ENCODE measurements at regions not wholly inside any gene's neighbourhood (a gene's known extent, or its start where the extent isn't known, plus 50 kb on each side); places are given as distances from the start of the nearest gene placed in this dataset.

GRCh38 chr4:23165669-23166068 is 472.9 kb downstream of the GBA3 start:
- intact Hi-C loops (cut with micrococcal nuclease; ENCODE audit: unreplicated experiment), result no loop called here
- H3K27me3 ChIP-seq (ENCODE audit: control insufficient read depth, insufficient read depth, low read length), result no peaks in the 10 kb centered on the region
- H3K4me1 ChIP-seq (ENCODE audit: control insufficient read depth, insufficient read depth, low read length), result no peaks in the 10 kb centered on the region
- POLR2A ChIA-PET, result no interaction called here
- in situ Hi-C loops (cut with HindIII; ENCODE audit: low pct_unique_long_range_greater_than_20kb, low sequenced_read_pairs), result no loop called here
- H3K36me3 ChIP-seq (ENCODE audit: control insufficient read depth, insufficient read depth, low read length), result no peaks in the 10 kb centered on the region; the same call in 1 of the 2 replicates
- ATAC-seq, result no peak
- CTCF ChIA-PET, result no interaction called here
- BruUV-seq (replicated peaks), result no TSS peak
- H3K9me3 ChIP-seq (ENCODE audit: control insufficient read depth, insufficient read depth, low read depth, low read length), result no peaks in the 10 kb centered on the region
- TF ChIP-seq CTCF (IDR thresholded peaks at IDR 0.05) (no peak), POLR2AphosphoS5 (IDR thresholded peaks at IDR 0.05; ENCODE audit: low read depth, low read length) (no peak), SIN3A (IDR thresholded peaks at IDR 0.05; ENCODE audit: borderline replicate concordance, insufficient read depth, low read depth, low read length) (no peak), TCF7L2 (IDR thresholded peaks at IDR 0.05; ENCODE audit: low read depth, low read length) (no peak), REST (IDR thresholded peaks at IDR 0.05; ENCODE audit: insufficient read depth in 1 of 2, low read depth in 2 of 2, low read length in 1 of 2) (no peak)
- DNase-seq (ENCODE audit: low read depth, low spot score), result no peak
- H3K27ac ChIP-seq (ENCODE audit: low read length), result no peak overlapping the region
- H3K4me3 ChIP-seq (ENCODE audit: low read depth in 2 of 2, low read length in 2 of 2), result no peak overlapping the region

- ATAC-seq (no peak), DNase-seq (ENCODE audit: low read depth, low spot score) (no peak)
- no peak overlapping the region for H3K4me3 ChIP-seq (ENCODE audit: low read depth in 2 of 2, low read length in 2 of 2)
- H3K27ac ChIP-seq (ENCODE audit: low read length), result no peak overlapping the region
- H3K27me3 ChIP-seq (ENCODE audit: control insufficient read depth, insufficient read depth, low read length), result no peaks in the 10 kb centered on the region
- no TSS peak for BruUV-seq (replicated peaks)
- TF ChIP-seq POLR2AphosphoS5 (IDR thresholded peaks at IDR 0.05; ENCODE audit: low read depth, low read length), result no peak
- intact Hi-C loops (cut with micrococcal nuclease; ENCODE audit: unreplicated experiment), result no loop called here
- H3K4me1 ChIP-seq (ENCODE audit: control insufficient read depth, insufficient read depth, low read length), result no peaks in the 10 kb centered on the region
- ChIA-PET CTCF (no interaction called here), POLR2A (no interaction called here)
- H3K9me3 ChIP-seq (ENCODE audit: control insufficient read depth, insufficient read depth, low read depth, low read length), result no peaks in the 10 kb centered on the region
- in situ Hi-C loops (cut with HindIII; ENCODE audit: low pct_unique_long_range_greater_than_20kb, low sequenced_read_pairs), result no loop called here
- no peaks in the 10 kb centered on the region; the same call in 1 of the 2 replicates for H3K36me3 ChIP-seq (ENCODE audit: control insufficient read depth, insufficient read depth, low read length)
Measured at GRCh38 chr4:23163647-23164436, 471.1 kb downstream of the GBA3 start.

- Histone ChIP-seq H3K4me1 (ENCODE audit: control insufficient read depth, insufficient read depth, low read length) (no peaks in the 10 kb centered on the region), H3K9me3 (ENCODE audit: control insufficient read depth, insufficient read depth, low read depth, low read length) (no peaks in the 10 kb centered on the region), H3K27ac (ENCODE audit: low read length) (no peak overlapping the region), H3K36me3 (ENCODE audit: control insufficient read depth, insufficient read depth, low read length) (no peaks in the 10 kb centered on the region; the same call in 1 of the 2 replicates), H3K4me3 (ENCODE audit: low read depth in 2 of 2, low read length in 2 of 2) (no peak overlapping the region), H3K27me3 (ENCODE audit: control insufficient read depth, insufficient read depth, low read length) (no peaks in the 10 kb centered on the region)
- intact Hi-C loops (cut with micrococcal nuclease; ENCODE audit: unreplicated experiment) (no loop called here), in situ Hi-C loops (cut with HindIII; ENCODE audit: low pct_unique_long_range_greater_than_20kb, low sequenced_read_pairs) (no loop called here)
- BruUV-seq (replicated peaks), result no TSS peak
- no peak for TF ChIP-seq TCF7L2 (IDR thresholded peaks at IDR 0.05; ENCODE audit: low read depth, low read length)
- TF ChIP-seq CTCF (IDR thresholded peaks at IDR 0.05), result no peak
- no peak for TF ChIP-seq REST (IDR thresholded peaks at IDR 0.05; ENCODE audit: insufficient read depth in 1 of 2, low read depth in 2 of 2, low read length in 1 of 2)
- TF ChIP-seq POLR2AphosphoS5 (IDR thresholded peaks at IDR 0.05; ENCODE audit: low read depth, low read length), result no peak
- no peak for TF ChIP-seq SIN3A (IDR thresholded peaks at IDR 0.05; ENCODE audit: borderline replicate concordance, insufficient read depth, low read depth, low read length)
- CTCF ChIA-PET, result no interaction called here
- ATAC-seq, result no peak
- POLR2A ChIA-PET, result interaction anchor here (0.6 kb wide), 1 partner anchor 188 kb away, joined by 4 read pairs; no protein-coding TSS in a partner anchor
- no peak for DNase-seq (ENCODE audit: low read depth, low spot score)
Measured at GRCh38 chr4:23162275-23162674, 469.5 kb downstream of the GBA3 start.
